K562 (cell line): ENCODE measurements at regions not wholly inside any gene's neighbourhood (a gene's known extent, or its start where the extent isn't known, plus 50 kb on each side); places are given as distances from the start of the nearest gene placed in this dataset.

Source experiments
- ATAC-seq: fragments of 200-7000 bp; cut with Tn5 transposase; 3 replicates; pipeline ENCODE4 v1.9.1; 2020; ENCODE audit warnings: moderate library complexity
- BruUV-seq: library from RNA; stranded (reverse); fragments of 400-500 nt; replicated peaks from 2 replicates; lab custom pipeline; 2021; lab: Mats Ljungman, UMichigan
- CTCF ChIA-PET: fragments of 300-600 bp; formaldehyde crosslinking; extraction: SDS; loops from one replicate; lab custom pipeline; 2021; ENCODE audit warnings: low intra/inter-chr PET ratio; lab: Yijun Ruan, JAX
- POLR2A ChIA-PET: fragments of 300-600, 350-650 bp; sonication (Branson Sonifier 250); formaldehyde crosslinking; extraction: SDS; loops from one replicate; lab custom pipeline; 2021; ENCODE audit warnings: antibody characterized with exemption, inconsistent platforms; lab: Yijun Ruan, JAX
- DNase-seq, 4 experiments: peaks; one replicate each; pipeline versions ENCODE4 v3.0.0 to v3.0.0-alpha.2; 2011 to 2018; ENCODE audit warnings: low spot score in 3 of 4, mixed read lengths in 3 of 4; ENCODE audit errors: extremely low read depth in 1 of 4
- FAIRE-seq: peaks from 2 replicates; lab custom pipeline; 2011; peaks lifted over from hg19 to GRCh38; lab: Jason Lieb, UNC
- H2AFZ ChIP-seq: 2 replicates; pipeline ENCODE4 v1.6.0; 2011; ENCODE audit warnings: low read depth, low read length, control low read depth, inconsistent platforms
- H3K27ac ChIP-seq: fragments of 200-600 bp; 3 replicates; pipeline ENCODE4 v1.8.0; 2011; ENCODE audit warnings: low read depth, mild to moderate bottlenecking, control low read depth, inconsistent platforms, low read length, moderate library complexity, mixed read lengths; ENCODE audit errors: extremely low read depth
- H3K27me3 ChIP-seq, 2 experiments: fragments of 300-600 bp in 1 of 2; 2 replicates in 1 of 2; 3 replicates in 1 of 2; pipeline versions ENCODE4 v1.6.0 to v1.8.0; 2011; ENCODE audit warnings: inconsistent platforms in 2 of 2, low read length in 2 of 2, mild to moderate bottlenecking in 1 of 2, mixed read lengths in 1 of 2, moderate library complexity in 1 of 2; ENCODE audit not compliant: control insufficient read depth in 2 of 2, insufficient read depth in 2 of 2
- H3K36me3 ChIP-seq: fragments of 300-600 bp; 3 replicates; pipeline ENCODE4 v1.8.0; 2011; ENCODE audit warnings: mild to moderate bottlenecking, low read length, inconsistent platforms; ENCODE audit not compliant: control insufficient read depth, insufficient read depth
- H3K4me1 ChIP-seq, 2 experiments: fragments of 200-600 bp in 1 of 2; replicated peaks in 1 of 2; 2 replicates in 1 of 2; 3 replicates in 1 of 2; pipeline versions ENCODE4 v1.5.1 to v1.8.0; 2011; ENCODE audit warnings: inconsistent platforms in 2 of 2, low read length in 2 of 2, mild to moderate bottlenecking in 1 of 2, mixed read lengths in 1 of 2, moderate library complexity in 1 of 2; ENCODE audit not compliant: control insufficient read depth in 2 of 2, insufficient read depth in 2 of 2
- H3K4me2 ChIP-seq: 2 replicates; pipeline ENCODE4 v1.6.1; 2011; ENCODE audit warnings: low read length, control low read depth, inconsistent platforms, mixed read lengths; ENCODE audit not compliant: insufficient read depth
- H3K4me3 ChIP-seq: fragments of 200-600 bp; sonication (generic), shearing (Covaris generic); 2 replicates; pipeline ENCODE4 v1.5.1; 2016; ENCODE audit warnings: control low read depth, inconsistent platforms
- H3K79me2 ChIP-seq: fragments of 200-600 bp; 3 replicates; pipeline ENCODE4 v1.8.0; 2011; ENCODE audit warnings: low read length, inconsistent platforms; ENCODE audit not compliant: control insufficient read depth, insufficient read depth
- H3K9ac ChIP-seq, 2 experiments: 2 replicates each; pipeline versions ENCODE4 v1.6.0 to v1.6.1; 2011; ENCODE audit warnings: low read depth in 2 of 2, low read length in 2 of 2, control low read depth in 1 of 2, inconsistent platforms in 1 of 2, mild to moderate bottlenecking in 1 of 2, mixed read lengths in 1 of 2; ENCODE audit not compliant: insufficient read depth in 1 of 2
- H3K9me1 ChIP-seq: one replicate; pipeline ENCODE4 v1.6.0; 2011; ENCODE audit warnings: inconsistent platforms, mild to moderate bottlenecking, low read length, moderate library complexity; ENCODE audit not compliant: control insufficient read depth, insufficient read depth
- H3K9me3 ChIP-seq: replicated peaks from 2 replicates; pipeline ENCODE4 v1.5.1; 2011; ENCODE audit warnings: low read depth, low read length, inconsistent platforms; ENCODE audit not compliant: control insufficient read depth, insufficient read depth
- H4K20me1 ChIP-seq: replicated peaks from 2 replicates; pipeline ENCODE4 v1.6.1; 2011; ENCODE audit warnings: low read length, inconsistent platforms, mixed read lengths; ENCODE audit not compliant: control insufficient read depth, insufficient read depth
- HDAC1 ChIP-seq, 2 experiments: fragments of 450-650 bp; IDR thresholded peaks; 2 replicates each; pipeline ENCODE4 v1.6.1; 2016 to 2017; ENCODE audit warnings: inconsistent platforms in 1 of 2, mild to moderate bottlenecking in 1 of 2, moderate library complexity in 1 of 2
- HNRNPK ChIP-seq: fragments of 200-400 bp; formaldehyde crosslinking; IDR thresholded peaks from one replicate; pipeline ENCODE4 v1.6.1; 2018; ENCODE audit warnings: mild to moderate bottlenecking, low read depth, low read length; ENCODE audit not compliant: poor library complexity, severe bottlenecking
- PHF20 ChIP-seq: fragments of 450-650 bp; IDR thresholded peaks from 2 replicates; pipeline ENCODE4 v1.6.1; 2018; ENCODE audit not compliant: partially characterized antibody
- PHF21A ChIP-seq: fragments of 450-650 bp; IDR thresholded peaks from 2 replicates; pipeline ENCODE4 v1.6.1; 2017; ENCODE audit warnings: low read depth, borderline replicate concordance
- PTBP1 ChIP-seq: fragments of 200-400 bp; formaldehyde crosslinking; IDR thresholded peaks from 2 replicates; pipeline ENCODE4 v1.6.1; 2017; ENCODE audit warnings: low read depth, low read length
- RFX7 ChIP-seq: fragments of 250-450 bp; sonication (Bioruptor Pico); IDR thresholded peaks from 2 replicates; pipeline ENCODE4 v1.5.1; 2021; ENCODE audit warnings: mild to moderate bottlenecking
- TAF7 ChIP-seq: fragments of 450-650 bp; IDR thresholded peaks from 2 replicates; pipeline ENCODE4 v1.6.1; 2016; ENCODE audit warnings: missing genetic modification characterization, missing compliant biosample characterization
- ZNF124 ChIP-seq: sonication (generic); formaldehyde crosslinking; IDR thresholded peaks from 2 replicates; pipeline ENCODE4 v1.8.1; 2022; ENCODE audit warnings: missing genetic modification reagents
- ZNF274 ChIP-seq: IDR thresholded peaks from 2 replicates; pipeline ENCODE4 v1.6.1; 2011; ENCODE audit warnings: low read depth, mild to moderate bottlenecking, low read length, moderate library complexity, borderline replicate concordance
- WGBS: fragments of 100-300 bp; shearing (Covaris generic); methylation state at CpG from one replicate; pipeline ENCODE4 v1.1.6; 2016; ENCODE audit warnings: low coverage, mixed read lengths; ENCODE audit not compliant: insufficient coverage; ENCODE audit errors: missing lambda C conversion rate; 5-methylcytosine and 5-hydroxymethylcytosine counted together
- in situ Hi-C: fragments of 300-500 bp; cut with MboI; formaldehyde crosslinking; loops from 4 replicates; pipeline ENCODE4 v1.15.0; 2018; ENCODE audit warnings: inconsistent platforms, mixed read lengths
- intact Hi-C: fragments of 100-400 bp; cut with micrococcal nuclease; formaldehyde crosslinking; loops from 2 replicates; pipeline ENCODE4 v1.14.2; 2022

DNA sequence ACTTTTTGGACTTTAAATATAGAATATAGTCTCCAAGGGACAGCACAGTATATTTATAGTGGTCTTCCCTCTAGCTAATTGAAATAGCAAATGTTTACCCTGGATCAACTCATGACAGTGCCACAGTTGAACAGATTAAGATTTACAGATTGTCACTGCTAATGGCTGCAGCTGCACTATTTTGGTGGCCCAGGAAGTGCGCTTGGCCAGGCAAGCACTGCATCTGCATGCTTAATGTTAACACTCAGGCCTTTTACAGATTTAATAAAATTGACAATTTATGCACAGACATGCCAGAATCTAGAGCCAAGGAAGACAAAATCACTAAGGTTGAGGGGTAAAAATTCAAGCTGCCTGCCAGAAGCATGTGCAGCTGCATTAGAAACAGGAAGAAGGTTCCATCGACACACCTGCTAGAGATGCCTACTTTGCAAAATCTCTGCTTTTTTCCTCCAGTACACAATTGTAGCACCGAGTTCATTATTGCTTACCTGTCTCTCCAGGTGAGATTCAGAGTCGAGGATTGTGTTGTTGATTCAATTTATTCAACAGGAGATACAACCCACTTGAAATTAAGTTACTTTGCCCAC is 1042.3 kb upstream of the NRXN1 start:
- H3K27me3 ChIP-seq, result no peaks in the 10 kb centered on the region
- no peaks in the 10 kb centered on the region for H4K20me1 ChIP-seq
- H3K27ac ChIP-seq, result no peak overlapping the region
- in situ Hi-C loops, result no loop called here
- FAIRE-seq (no peak), DNase-seq (no peak), ATAC-seq (no peak)
- no peak overlapping the region for H3K9ac ChIP-seq
- no peaks in the 10 kb centered on the region for H3K9me1 ChIP-seq
- TF ChIP-seq TAF7 (tag) (no peak), HNRNPK (no peak), PHF20 (no peak), PHF21A (no peak), RFX7 (CRISPR knock-in tag) (no peak), HDAC1 (IDR thresholded peaks at IDR 0.05) (no peak), ZNF124 (CRISPR knock-in tag) (no peak), PTBP1 (no peak), ZNF274 (no peak)
- intact Hi-C loops, result no loop called here
- CTCF ChIA-PET, result no interaction called here
- no peak overlapping the region for H3K4me3 ChIP-seq
- H3K4me2 ChIP-seq, result no peak overlapping the region
- H2AFZ ChIP-seq, result no peak overlapping the region
- H3K9me3 ChIP-seq, result no peaks in the 10 kb centered on the region
- no TSS peak for BruUV-seq
- POLR2A ChIA-PET, result no interaction called here
- H3K36me3 ChIP-seq, result no peaks in the 10 kb centered on the region
- no peaks in the 10 kb centered on the region for H3K79me2 ChIP-seq
- H3K4me1 ChIP-seq, result no peaks in the 10 kb centered on the region
- 4% methylated on average over 4 of the region's 4 CpGs for WGBS
